PC-9 (cell line): ENCODE measurements at regions not wholly inside any gene's neighbourhood (a gene's known extent, or its start where the extent isn't known, plus 50 kb on each side); places are given as distances from the start of the nearest gene placed in this dataset.

Experiments
- BruUV-seq: library from RNA; stranded (reverse); fragments of 400-500 nt; replicated peaks from 2 replicates; lab custom pipeline; 2021; lab: Mats Ljungman, UMichigan
- CTCF ChIA-PET: fragments of 300-600 bp; sonication (Branson Sonifier 250); formaldehyde crosslinking; loops from one replicate; lab custom pipeline; 2022; ENCODE audit warnings: antibody characterized with exemption; lab: Charles Lee
- POLR2A ChIA-PET: fragments of 300-600 bp; sonication (Branson Sonifier 250); formaldehyde crosslinking; loops from one replicate; lab custom pipeline; 2022; ENCODE audit warnings: antibody characterized with exemption; ENCODE audit not compliant: unreplicated experiment; lab: Charles Lee
- DNase-seq, 2 experiments: peaks; one replicate each; pipeline versions ENCODE4 v3.0.0 to v3.0.0-alpha.2; 2015 to 2022; ENCODE audit warnings: mixed read lengths in 1 of 2
- H2AFZ ChIP-seq: fragments of 200-600 bp; sonication (generic); 2 replicates; pipeline ENCODE4 v1.8.1; 2017; ENCODE audit warnings: antibody characterized with exemption
- H3F3A ChIP-seq: fragments of 200-600 bp; sonication (generic); 2 replicates; pipeline ENCODE4 v1.8.1; 2017; ENCODE audit warnings: antibody characterized with exemption, mild to moderate bottlenecking, low read depth; ENCODE audit not compliant: insufficient read depth
- H3K27ac ChIP-seq: fragments of 200-600 bp; sonication (generic); 2 replicates; pipeline ENCODE4 v1.6.1; 2016; ENCODE audit warnings: mixed run types
- H3K27me3 ChIP-seq: fragments of 200-600 bp; sonication (generic); 2 replicates; pipeline ENCODE4 v1.6.1; 2016; ENCODE audit warnings: low read depth, mixed run types; ENCODE audit not compliant: insufficient read depth
- H3K36me3 ChIP-seq: fragments of 200-600 bp; sonication (generic); 2 replicates; pipeline ENCODE4 v1.6.1; 2016; ENCODE audit warnings: low read depth, mixed run types
- H3K4me1 ChIP-seq: fragments of 200-600 bp; sonication (generic); replicated peaks from 2 replicates; pipeline ENCODE4 v1.6.1; 2016; ENCODE audit warnings: mixed run types; ENCODE audit not compliant: insufficient read depth
- H3K4me2 ChIP-seq: fragments of 200-600 bp; sonication (generic); 2 replicates; pipeline ENCODE4 v1.6.1; 2017; ENCODE audit warnings: mixed run types
- H3K4me3 ChIP-seq: fragments of 200-600 bp; sonication (generic); 2 replicates; pipeline ENCODE4 v1.6.1; 2016; ENCODE audit warnings: mixed run types
- H3K79me2 ChIP-seq: fragments of 200-600 bp; sonication (generic); 2 replicates; pipeline ENCODE4 v1.6.1; 2017; ENCODE audit warnings: low read depth, mixed run types
- H3K9me2 ChIP-seq: fragments of 200-600 bp; sonication (generic); 2 replicates; pipeline ENCODE4 v1.8.1; 2017; ENCODE audit warnings: mild to moderate bottlenecking; ENCODE audit not compliant: insufficient read depth
- H3K9me3 ChIP-seq: fragments of 200-600 bp; sonication (generic); 2 replicates; pipeline ENCODE4 v1.8.1; 2016; ENCODE audit warnings: low read depth; ENCODE audit not compliant: insufficient read depth
- H4K20me1 ChIP-seq: fragments of 200-600 bp; sonication (generic); 2 replicates; pipeline ENCODE4 v1.8.1; 2017; ENCODE audit not compliant: insufficient read depth
- CTCF ChIP-seq: fragments of 200-600 bp; sonication (generic); conservative IDR thresholded peaks from 2 replicates; pipeline ENCODE4 v1.6.1; 2017; ENCODE audit warnings: mixed run types, antibody characterized with exemption, mild to moderate bottlenecking, moderate library complexity
- EZH2 ChIP-seq: fragments of 200-600 bp; sonication (generic); IDR thresholded peaks from 2 replicates; pipeline ENCODE4 v1.8.0; 2017; ENCODE audit warnings: antibody characterized with exemption, low read depth
- intact Hi-C: fragments of 100-400 bp; cut with micrococcal nuclease; formaldehyde crosslinking; loops from one replicate; pipeline ENCODE4 v1.10.0; 2022; ENCODE audit not compliant: unreplicated experiment

- no peaks in the 10 kb centered on the region for H3K4me1 ChIP-seq
- intact Hi-C loops, result no loop called here
- H3K9me2 ChIP-seq, result no peaks in the 10 kb centered on the region
- no peaks in the 10 kb centered on the region for H3K79me2 ChIP-seq
- no peaks in the 10 kb centered on the region for H3K36me3 ChIP-seq
- H3F3A ChIP-seq, result no peaks in the 10 kb centered on the region; the same call in 1 of the 2 replicates
- H3K9me3 ChIP-seq, result no peaks in the 10 kb centered on the region
- no peak for TF ChIP-seq CTCF
- TF ChIP-seq EZH2, result no peak
- H2AFZ ChIP-seq, result no peak overlapping the region
- H3K4me2 ChIP-seq, result no peak overlapping the region
- no peak for DNase-seq
- H4K20me1 ChIP-seq, result no peaks in the 10 kb centered on the region
- no TSS peak for BruUV-seq
- H3K27me3 ChIP-seq, result no peaks in the 10 kb centered on the region
- ChIA-PET POLR2A (no interaction called here), CTCF (no interaction called here)
- H3K27ac ChIP-seq, result no peak overlapping the region
- H3K4me3 ChIP-seq, result no peak overlapping the region
These were observed 257.7 kb upstream of the AGAP1 start for GRCh38 chr2:235235977-235236767.

- H3K36me3 ChIP-seq, result no peaks in the 10 kb centered on the region
- no peaks in the 10 kb centered on the region for H4K20me1 ChIP-seq
- ChIA-PET POLR2A (no interaction called here), CTCF (interaction anchor here (0.6 kb wide), 1 partner anchor 508 kb away, joined by 7 read pairs; no protein-coding TSS in a partner anchor)
- no peaks in the 10 kb centered on the region for H3K79me2 ChIP-seq
- no TSS peak for BruUV-seq
- intact Hi-C loops, result no loop called here
- H3K27ac ChIP-seq, result no peak overlapping the region
- no peaks in the 10 kb centered on the region for H3K4me1 ChIP-seq
- DNase-seq, result no peak
- H3K4me2 ChIP-seq, result no peak overlapping the region
- no peaks in the 10 kb centered on the region for H3K9me3 ChIP-seq
- no peak overlapping the region for H3K4me3 ChIP-seq
- no peak overlapping the region for H2AFZ ChIP-seq
- H3K9me2 ChIP-seq, result no peaks in the 10 kb centered on the region
- H3K27me3 ChIP-seq, result no peaks in the 10 kb centered on the region
- no peaks in the 10 kb centered on the region for H3F3A ChIP-seq
- no peak for TF ChIP-seq CTCF
- TF ChIP-seq EZH2, result no peak
These were observed 255.3 kb upstream of the AGAP1 start for GRCh38 chr2:235238537-235238936.

GRCh38 chr2:235240574-235240973 lies 253.3 kb upstream of the AGAP1 start:
- intact Hi-C loops, result no loop called here
- Histone ChIP-seq H3K4me1 (no peaks in the 10 kb centered on the region), H2AFZ (no peak overlapping the region), H3K4me2 (no peak overlapping the region), H3K79me2 (no peaks in the 10 kb centered on the region), H3K27ac (no peak overlapping the region), H3K27me3 (no peaks in the 10 kb centered on the region), H4K20me1 (no peaks in the 10 kb centered on the region), H3K4me3 (no peak overlapping the region), H3F3A (no peaks in the 10 kb centered on the region), H3K9me2 (no peaks in the 10 kb centered on the region), H3K9me3 (no peaks in the 10 kb centered on the region), H3K36me3 (no peaks in the 10 kb centered on the region)
- POLR2A ChIA-PET, result no interaction called here
- DNase-seq, result no peak
- CTCF ChIA-PET, result no interaction called here
- no TSS peak for BruUV-seq
- no peak for TF ChIP-seq EZH2
- no peak for TF ChIP-seq CTCF
